Right lobe of liver (tissue), 6 donors: ENCODE measurements at regions not wholly inside any gene's neighbourhood (a gene's known extent, or its start where the extent isn't known, plus 50 kb on each side); places are given as distances from the start of the nearest gene placed in this dataset.

Experiments used
- ATAC-seq, 4 donors: fragments of 200-7000 bp; cut with Tn5 transposase; one replicate each; pipeline ENCODE4 v1.9.1; 2020; ENCODE audit warnings: mild to moderate bottlenecking in 4 of 4, moderate library complexity in 4 of 4
- DNase-seq, 3 donors: peaks; one replicate each; pipeline ENCODE4 v3.0.0-alpha.2; 2020
- H3K27ac ChIP-seq, 3 donors: fragments of 200-600 bp; one replicate each; pipeline ENCODE4 v1.8.0; 2022
- H3K27me3 ChIP-seq, 2 donors: fragments of 200-600 bp; one replicate each; pipeline ENCODE4 v1.8.0; 2022
- H3K36me3 ChIP-seq, 4 donors: fragments of 200-600 bp; sonication (generic) in 1 of 4; one replicate each; pipeline versions ENCODE4 v1.5.1 to v1.8.0; 2017 to 2022; ENCODE audit warnings: control low read depth in 1 of 4
- H3K4me1 ChIP-seq, 4 donors: fragments of 200-600 bp; sonication (generic) in 1 of 4; one replicate each; pipeline versions ENCODE4 v1.5.1 to v1.8.0; 2017 to 2022; ENCODE audit warnings: control low read depth in 1 of 4
- H3K4me3 ChIP-seq, 3 donors: fragments of 200-600 bp; one replicate each; pipeline ENCODE4 v1.8.0; 2022
- H3K9me3 ChIP-seq, 4 donors: fragments of 200-600 bp; sonication (generic) in 1 of 4; one replicate each; pipeline versions ENCODE4 v1.5.1 to v1.8.0; 2017 to 2022; ENCODE audit warnings: control low read depth in 1 of 4
- POLR2A ChIP-seq: fragments of 450-650 bp; IDR thresholded peaks from one replicate; pipeline ENCODE4 v1.6.1; 2017; ENCODE audit warnings: antibody characterized with exemption, mild to moderate bottlenecking
- WGBS: methylation state at CpG from one replicate; pipeline ENCODE4 v1.1.6; 2018; ENCODE audit warnings: low coverage, low lambda C conversion rate; ENCODE audit not compliant: insufficient coverage; ENCODE audit errors: missing lambda C conversion rate; 5-methylcytosine and 5-hydroxymethylcytosine counted together
- intact Hi-C, 2 donors: fragments of 100-400 bp; cut with DNase I; formaldehyde crosslinking; loops; one replicate each; pipeline versions ENCODE4 v1.11.2 to v1.14.1; 2022
- TF ChIP-seq, protein P1 (sequence below), 4 donors: fragments of 200-600 bp in 3 of 4; fragments of 450-650 bp in 1 of 4; IDR thresholded peaks; one replicate each; pipeline versions ENCODE4 v1.5.1 to v1.8.0; 2016 to 2022; ENCODE audit warnings: antibody characterized with exemption in 4 of 4, mild to moderate bottlenecking in 2 of 4
- donor health status: DM: no; HTN: yes; CAD: no.
- donor health status: DM: no; HTN: no; CAD: no.
- donor health status: DM: no; HTN: no; CAD: no.
- donor health status: DM: no; HTN: yes; CAD: no.
- donor health status: DM: no; HTN: yes; CAD: no.

DNA sequence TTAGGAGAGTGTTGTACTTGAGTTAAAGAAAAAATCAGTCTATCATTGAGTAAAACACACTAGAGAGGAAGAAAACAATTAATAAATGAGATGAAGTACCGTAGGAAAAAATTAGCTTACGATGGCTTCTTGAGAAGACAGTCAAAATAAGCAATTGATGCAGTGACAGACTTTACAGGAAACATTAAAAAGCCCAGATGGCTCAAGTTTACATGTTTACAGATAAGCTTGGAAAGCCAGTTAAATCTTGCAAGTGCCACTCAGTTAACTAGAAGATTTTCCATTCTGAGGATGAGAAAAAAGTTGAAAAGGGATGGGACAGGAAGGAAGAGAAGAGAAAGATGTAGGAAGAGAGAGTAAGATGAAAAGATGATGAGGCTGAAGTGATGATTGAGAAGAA, 288.8 kb upstream of the FERMT1 start:
- no peaks in the 10 kb centered on the region for H3K36me3 ChIP-seq
- no peaks in the 10 kb centered on the region for H3K9me3 ChIP-seq
- intact Hi-C loops, result no loop called here
- 36% methylated on average over 2 of the region's 2 CpGs for WGBS
- TF ChIP-seq, protein P1, sequence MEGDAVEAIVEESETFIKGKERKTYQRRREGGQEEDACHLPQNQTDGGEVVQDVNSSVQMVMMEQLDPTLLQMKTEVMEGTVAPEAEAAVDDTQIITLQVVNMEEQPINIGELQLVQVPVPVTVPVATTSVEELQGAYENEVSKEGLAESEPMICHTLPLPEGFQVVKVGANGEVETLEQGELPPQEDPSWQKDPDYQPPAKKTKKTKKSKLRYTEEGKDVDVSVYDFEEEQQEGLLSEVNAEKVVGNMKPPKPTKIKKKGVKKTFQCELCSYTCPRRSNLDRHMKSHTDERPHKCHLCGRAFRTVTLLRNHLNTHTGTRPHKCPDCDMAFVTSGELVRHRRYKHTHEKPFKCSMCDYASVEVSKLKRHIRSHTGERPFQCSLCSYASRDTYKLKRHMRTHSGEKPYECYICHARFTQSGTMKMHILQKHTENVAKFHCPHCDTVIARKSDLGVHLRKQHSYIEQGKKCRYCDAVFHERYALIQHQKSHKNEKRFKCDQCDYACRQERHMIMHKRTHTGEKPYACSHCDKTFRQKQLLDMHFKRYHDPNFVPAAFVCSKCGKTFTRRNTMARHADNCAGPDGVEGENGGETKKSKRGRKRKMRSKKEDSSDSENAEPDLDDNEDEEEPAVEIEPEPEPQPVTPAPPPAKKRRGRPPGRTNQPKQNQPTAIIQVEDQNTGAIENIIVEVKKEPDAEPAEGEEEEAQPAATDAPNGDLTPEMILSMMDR (IDR thresholded peaks at IDR 0.05), result no peak
- TF ChIP-seq POLR2A, result no peak
- no peak for ATAC-seq
- DNase-seq, result no peak
- H3K27me3 ChIP-seq, result no peaks in the 10 kb centered on the region
- H3K4me1 ChIP-seq, result no peaks in the 10 kb centered on the region
- no peak overlapping the region for H3K27ac ChIP-seq
- H3K4me3 ChIP-seq, result no peak overlapping the region

DNA sequence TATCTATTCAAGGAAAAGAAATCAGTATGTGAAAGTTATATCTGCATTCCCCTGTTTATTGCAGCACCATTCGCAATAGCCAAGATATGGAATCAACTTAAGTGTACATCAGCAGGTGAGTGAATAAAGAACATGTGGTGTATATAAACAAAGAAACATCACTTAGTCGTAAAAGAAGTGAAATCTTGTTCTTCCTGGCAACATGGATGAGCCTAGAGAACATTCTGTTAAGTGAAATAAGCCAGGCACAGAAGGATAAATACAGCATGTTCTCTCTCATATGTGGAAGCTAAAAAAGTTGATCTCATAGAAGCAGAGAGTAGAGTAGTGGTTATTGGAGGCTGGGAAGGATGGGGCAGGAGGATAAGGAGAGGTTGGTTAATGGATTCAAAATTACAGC, 287.9 kb upstream of the FERMT1 start:
- ATAC-seq (no peak), DNase-seq (no peak)
- whole genome bisulfite sequencing, result 43% methylated on average over 2 of the region's 2 CpGs
- TF ChIP-seq, protein P1 (IDR thresholded peaks at IDR 0.05), result no peak
- TF ChIP-seq POLR2A, result no peak
- H3K27me3 ChIP-seq, result no peaks in the 10 kb centered on the region
- H3K27ac ChIP-seq, result no peak overlapping the region
- no peaks in the 10 kb centered on the region for H3K36me3 ChIP-seq
- no peak overlapping the region for H3K4me3 ChIP-seq
- H3K4me1 ChIP-seq, result no peaks in the 10 kb centered on the region
- no peaks in the 10 kb centered on the region for H3K9me3 ChIP-seq
- intact Hi-C loops, result no loop called here

DNA sequence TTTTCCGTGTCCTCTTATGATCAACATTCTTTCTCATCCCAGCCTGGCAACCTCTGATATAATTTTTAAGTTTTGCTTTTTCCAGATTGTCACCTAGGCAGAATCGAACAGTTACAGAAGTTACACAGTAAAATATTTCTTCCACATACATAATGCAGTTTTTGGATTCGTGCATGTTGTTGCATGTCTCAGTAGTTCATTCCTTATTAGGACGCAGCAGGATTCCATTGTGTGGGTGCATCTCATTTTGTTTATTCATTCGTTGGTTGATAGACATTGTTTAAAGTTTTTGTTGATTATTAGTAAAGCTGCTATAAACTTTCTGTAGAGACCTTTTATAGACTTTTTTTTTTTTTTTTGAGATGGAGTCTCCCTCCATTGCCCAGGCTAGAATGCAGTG, 284.3 kb upstream of the FERMT1 start:
- no peak for DNase-seq
- no peak overlapping the region for H3K4me3 ChIP-seq
- no peak for ATAC-seq
- WGBS, result 46% methylated on average over 5 of the region's 5 CpGs
- no peaks in the 10 kb centered on the region for H3K4me1 ChIP-seq
- no peaks in the 10 kb centered on the region for H3K9me3 ChIP-seq
- intact Hi-C loops, result no loop called here
- TF ChIP-seq, protein P1 (IDR thresholded peaks at IDR 0.05), result no peak
- no peak for TF ChIP-seq POLR2A
- no peaks in the 10 kb centered on the region for H3K36me3 ChIP-seq
- no peaks in the 10 kb centered on the region for H3K27me3 ChIP-seq
- no peak overlapping the region for H3K27ac ChIP-seq

DNA sequence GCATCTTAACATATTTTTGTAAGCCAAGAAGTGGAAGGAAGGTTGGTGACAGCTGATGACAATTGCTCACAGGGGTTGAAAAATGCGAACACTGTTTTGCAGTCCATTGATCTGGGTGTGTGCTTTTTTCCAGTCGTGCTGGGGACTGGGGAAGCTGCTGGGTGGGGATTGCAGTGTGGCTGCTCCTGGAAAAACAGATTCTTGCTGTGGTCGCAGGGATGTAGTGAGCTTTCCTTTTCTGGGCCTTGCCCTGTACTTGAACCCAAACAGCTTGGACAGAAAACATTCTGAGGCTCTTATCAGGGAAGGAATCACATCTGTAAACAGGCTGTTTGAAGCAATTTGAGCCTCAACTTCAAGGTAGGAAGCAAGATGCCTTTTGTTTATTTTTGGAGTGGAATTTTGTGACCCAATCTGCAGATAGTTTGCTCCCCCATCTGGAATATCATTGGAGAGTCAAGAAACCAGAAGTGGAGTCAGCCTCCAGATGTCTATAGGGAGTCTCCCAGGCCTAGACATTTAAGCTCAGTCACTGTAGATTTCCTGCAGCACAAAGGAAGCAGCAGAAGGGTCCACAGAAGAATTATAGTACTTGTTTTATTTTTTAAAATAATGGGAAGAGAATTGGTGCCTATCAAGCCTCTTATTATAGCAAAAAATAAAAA, 279.2 kb upstream of the FERMT1 start:
- intact Hi-C loops, result no loop called here
- H3K4me3 ChIP-seq, result no peak overlapping the region
- no peak for DNase-seq
- H3K27ac ChIP-seq, result no peak overlapping the region
- ATAC-seq, result no peak
- H3K36me3 ChIP-seq, result no peaks in the 10 kb centered on the region
- no peaks in the 10 kb centered on the region for H3K4me1 ChIP-seq
- H3K9me3 ChIP-seq, result no peaks in the 10 kb centered on the region
- no peaks in the 10 kb centered on the region for H3K27me3 ChIP-seq
- 23% methylated on average over 3 of the region's 3 CpGs for WGBS
- TF ChIP-seq, protein P1 (IDR thresholded peaks at IDR 0.05), result no peak
- TF ChIP-seq POLR2A, result no peak

DNA sequence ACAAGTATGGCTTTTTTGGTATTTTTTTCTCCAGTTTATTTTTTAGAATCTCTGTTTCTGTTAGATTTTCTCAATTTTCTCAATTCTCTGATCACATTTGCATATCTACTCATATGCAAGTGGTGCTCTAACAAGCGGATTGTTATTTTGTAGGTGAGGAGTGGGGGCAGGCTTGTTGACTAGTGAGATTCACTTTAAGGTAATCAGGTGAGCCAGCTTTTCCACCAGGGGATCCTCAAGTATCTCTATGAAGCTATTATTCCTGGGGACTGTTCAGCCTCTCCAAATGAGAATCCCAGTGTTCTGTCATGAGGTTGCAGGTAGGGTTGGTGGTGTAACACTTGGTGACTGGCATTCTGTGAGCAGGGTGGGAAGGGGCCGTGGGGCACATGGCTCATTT, 274.3 kb upstream of the FERMT1 start:
- WGBS, result 30% methylated on average over 2 of the region's 2 CpGs
- Histone ChIP-seq H3K4me1 (no peaks in the 10 kb centered on the region), H3K27me3 (no peaks in the 10 kb centered on the region), H3K9me3 (no peaks in the 10 kb centered on the region), H3K27ac (no peak overlapping the region), H3K4me3 (no peak overlapping the region), H3K36me3 (no peaks in the 10 kb centered on the region)
- ATAC-seq (no peak), DNase-seq (no peak)
- TF ChIP-seq POLR2A, result no peak
- TF ChIP-seq, protein P1 (IDR thresholded peaks at IDR 0.05), result no peak
- intact Hi-C loops, result no loop called here
